Activated naive CD8-positive, alpha-beta T cell treated with anti-CD3 and anti-CD28 coated beads, Interleukin-2, amount 50 U/mL, for 24 hours (primary cell): ENCODE measurements at regions not wholly inside any gene's neighbourhood (a gene's known extent, or its start where the extent isn't known, plus 50 kb on each side); places are given as distances from the start of the nearest gene placed in this dataset.
A peak's percentile ranks its signal among the peaks of the same experiment; 100 is the strongest.

Source experiments
- ATAC-seq: fragments of 150-1000 bp; cut with Tn5 transposase; one replicate; pipeline ENCODE4 v1.10.0; 2021
- DNase-seq: peaks from one replicate; pipeline ENCODE4 v3.0.0; 2021
- H3K27ac Mint-ChIP-seq: one replicate; pipeline ENCODE4 v1.8.0; 2021; ENCODE audit warnings: mild to moderate bottlenecking, mixed read lengths
- H3K27me3 Mint-ChIP-seq: one replicate; pipeline ENCODE4 v1.8.0; 2021; ENCODE audit warnings: mixed read lengths
- H3K36me3 Mint-ChIP-seq: one replicate; pipeline ENCODE4 v1.8.0; 2021; ENCODE audit warnings: low read depth, mixed read lengths
- H3K4me1 Mint-ChIP-seq: one replicate; pipeline ENCODE4 v1.8.0; 2021; ENCODE audit warnings: mixed read lengths
- H3K4me3 Mint-ChIP-seq: one replicate; pipeline ENCODE4 v1.8.0; 2021; ENCODE audit warnings: mild to moderate bottlenecking, moderate library complexity, mixed read lengths
- H3K9me3 Mint-ChIP-seq: one replicate; pipeline ENCODE4 v1.8.0; 2021; ENCODE audit warnings: mixed read lengths

- Mint-ChIP-seq H3K9me3 (peaks cover 24% of the 10 kb centered on the region), H3K36me3 (no peaks in the 10 kb centered on the region), H3K27ac (no peak overlapping the region), H3K4me1 (no peaks in the 10 kb centered on the region), H3K27me3 (no peaks in the 10 kb centered on the region), H3K4me3 (no peak overlapping the region)
- DNase-seq (no peak), ATAC-seq (no peak)
Measured at GRCh38 chr14:84017495-84017894, 1512.4 kb upstream of the FLRT2 start.

- Mint-ChIP-seq H3K4me1 (no peaks in the 10 kb centered on the region), H3K9me3 (peaks cover 17% of the 10 kb centered on the region), H3K27ac (no peak overlapping the region), H3K27me3 (no peaks in the 10 kb centered on the region), H3K36me3 (no peaks in the 10 kb centered on the region), H3K4me3 (no peak overlapping the region)
- ATAC-seq (no peak), DNase-seq (no peak)
Measured at GRCh38 chr14:84021433-84021832, 1508.5 kb upstream of the FLRT2 start.

- ATAC-seq (no peak), DNase-seq (no peak)
- H3K27ac Mint-ChIP-seq, result no peak overlapping the region
- no peaks in the 10 kb centered on the region for H3K36me3 Mint-ChIP-seq
- H3K27me3 Mint-ChIP-seq, result no peaks in the 10 kb centered on the region
- peaks cover 17% of the 10 kb centered on the region for H3K9me3 Mint-ChIP-seq
- no peak overlapping the region for H3K4me3 Mint-ChIP-seq
- H3K4me1 Mint-ChIP-seq, result no peaks in the 10 kb centered on the region
Measured at GRCh38 chr14:84024231-84024820, 1505.6 kb upstream of the FLRT2 start.

- no peak for DNase-seq
- no peak for ATAC-seq
- Mint-ChIP-seq H3K27me3 (no peaks in the 10 kb centered on the region), H3K4me3 (no peak overlapping the region), H3K36me3 (no peaks in the 10 kb centered on the region), H3K9me3 (peaks cover 17% of the 10 kb centered on the region), H3K4me1 (no peaks in the 10 kb centered on the region), H3K27ac (no peak overlapping the region)
Measured at GRCh38 chr14:84025106-84026012, 1504.6 kb upstream of the FLRT2 start.

GRCh38 chr14:84027351-84027750 lies 1502.6 kb upstream of the FLRT2 start:
- no peak overlapping the region for H3K27ac Mint-ChIP-seq
- no peaks in the 10 kb centered on the region for H3K27me3 Mint-ChIP-seq
- DNase-seq, result no peak
- no peaks in the 10 kb centered on the region for H3K4me1 Mint-ChIP-seq
- peaks cover 15% of the 10 kb centered on the region for H3K9me3 Mint-ChIP-seq
- ATAC-seq, result no peak
- H3K4me3 Mint-ChIP-seq, result no peak overlapping the region
- no peaks in the 10 kb centered on the region for H3K36me3 Mint-ChIP-seq

- Mint-ChIP-seq H3K4me1 (no peaks in the 10 kb centered on the region), H3K27ac (no peak overlapping the region), H3K36me3 (no peaks in the 10 kb centered on the region), H3K9me3 (peaks cover 15% of the 10 kb centered on the region), H3K27me3 (no peaks in the 10 kb centered on the region), H3K4me3 (no peak overlapping the region)
- ATAC-seq (no peak), DNase-seq (no peak)
Measured at GRCh38 chr14:84028080-84028604, 1501.8 kb upstream of the FLRT2 start.

- DNase-seq (no peak), ATAC-seq (no peak)
- no peak overlapping the region for H3K4me3 Mint-ChIP-seq
- no peaks in the 10 kb centered on the region for H3K27me3 Mint-ChIP-seq
- no peaks in the 10 kb centered on the region for H3K36me3 Mint-ChIP-seq
- H3K4me1 Mint-ChIP-seq, result no peaks in the 10 kb centered on the region
- no peak overlapping the region for H3K27ac Mint-ChIP-seq
- H3K9me3 Mint-ChIP-seq, result peaks cover 5% of the 10 kb centered on the region
Measured at GRCh38 chr14:84029246-84029645, 1500.7 kb upstream of the FLRT2 start.

- DNase-seq (no peak), ATAC-seq (no peak)
- no peaks in the 10 kb centered on the region for H3K4me1 Mint-ChIP-seq
- H3K27ac Mint-ChIP-seq, result no peak overlapping the region
- H3K27me3 Mint-ChIP-seq, result no peaks in the 10 kb centered on the region
- H3K36me3 Mint-ChIP-seq, result no peaks in the 10 kb centered on the region
- peaks cover 5% of the 10 kb centered on the region for H3K9me3 Mint-ChIP-seq
- no peak overlapping the region for H3K4me3 Mint-ChIP-seq
Measured at GRCh38 chr14:84029720-84030119, 1500.2 kb upstream of the FLRT2 start.

- peaks cover 9% of the 10 kb centered on the region for H3K4me1 Mint-ChIP-seq
- ATAC-seq, result peak; percentile 57
- H3K36me3 Mint-ChIP-seq, result no peaks in the 10 kb centered on the region
- H3K9me3 Mint-ChIP-seq, result peaks cover 6% of the 10 kb centered on the region
- H3K27me3 Mint-ChIP-seq, result no peaks in the 10 kb centered on the region
- no peak overlapping the region for H3K27ac Mint-ChIP-seq
- H3K4me3 Mint-ChIP-seq, result no peak overlapping the region
- DNase-seq, result no peak
Measured at GRCh38 chr14:84036840-84037239, 1493.1 kb upstream of the FLRT2 start.

GRCh38 chr14:84037593-84037992 lies 1492.4 kb upstream of the FLRT2 start:
- ATAC-seq (no peak), DNase-seq (no peak)
- peaks cover 9% of the 10 kb centered on the region for H3K4me1 Mint-ChIP-seq
- no peaks in the 10 kb centered on the region for H3K27me3 Mint-ChIP-seq
- no peak overlapping the region for H3K4me3 Mint-ChIP-seq
- H3K36me3 Mint-ChIP-seq, result no peaks in the 10 kb centered on the region
- H3K9me3 Mint-ChIP-seq, result peaks cover 6% of the 10 kb centered on the region
- H3K27ac Mint-ChIP-seq, result no peak overlapping the region

- ATAC-seq (no peak), DNase-seq (no peak)
- no peak overlapping the region for H3K4me3 Mint-ChIP-seq
- no peaks in the 10 kb centered on the region for H3K36me3 Mint-ChIP-seq
- H3K9me3 Mint-ChIP-seq, result peaks cover 14% of the 10 kb centered on the region
- H3K27ac Mint-ChIP-seq, result no peak overlapping the region
- H3K27me3 Mint-ChIP-seq, result no peaks in the 10 kb centered on the region
- peaks cover 9% of the 10 kb centered on the region for H3K4me1 Mint-ChIP-seq
Measured at GRCh38 chr14:84040101-84040500, 1489.8 kb upstream of the FLRT2 start.

GRCh38 chr14:84041421-84041820 lies 1488.5 kb upstream of the FLRT2 start:
- H3K4me1 Mint-ChIP-seq, result peaks cover 9% of the 10 kb centered on the region
- no peak overlapping the region for H3K27ac Mint-ChIP-seq
- DNase-seq, result no peak
- H3K36me3 Mint-ChIP-seq, result no peaks in the 10 kb centered on the region
- H3K27me3 Mint-ChIP-seq, result no peaks in the 10 kb centered on the region
- ATAC-seq, result no peak
- peaks cover 14% of the 10 kb centered on the region for H3K9me3 Mint-ChIP-seq
- no peak overlapping the region for H3K4me3 Mint-ChIP-seq

- Mint-ChIP-seq H3K4me1 (no peaks in the 10 kb centered on the region), H3K36me3 (no peaks in the 10 kb centered on the region), H3K4me3 (no peak overlapping the region), H3K9me3 (peaks cover 8% of the 10 kb centered on the region), H3K27me3 (no peaks in the 10 kb centered on the region), H3K27ac (no peak overlapping the region)
- DNase-seq (no peak), ATAC-seq (no peak)
Measured at GRCh38 chr14:84042992-84043391, 1487.0 kb upstream of the FLRT2 start.

- no peaks in the 10 kb centered on the region for H3K27me3 Mint-ChIP-seq
Measured at GRCh38 chr14:84064316-84065125, 1465.4 kb upstream of the FLRT2 start.

More at GRCh38 chr14:84064316-84065125, 1465.4 kb upstream of the FLRT2 start:
- DNase-seq, result no peak
- H3K4me3 Mint-ChIP-seq, result no peak overlapping the region
- H3K4me1 Mint-ChIP-seq, result no peaks in the 10 kb centered on the region
- no peak overlapping the region for H3K27ac Mint-ChIP-seq
- ATAC-seq, result no peak
- peaks cover 11% of the 10 kb centered on the region for H3K9me3 Mint-ChIP-seq
- H3K36me3 Mint-ChIP-seq, result no peaks in the 10 kb centered on the region
